ENCODE measurements at regions not wholly inside any gene's neighbourhood (a gene's known extent, or its start where the extent isn't known, plus 50 kb on each side); places are given as distances from the start of the nearest gene placed in this dataset.

DNA sequence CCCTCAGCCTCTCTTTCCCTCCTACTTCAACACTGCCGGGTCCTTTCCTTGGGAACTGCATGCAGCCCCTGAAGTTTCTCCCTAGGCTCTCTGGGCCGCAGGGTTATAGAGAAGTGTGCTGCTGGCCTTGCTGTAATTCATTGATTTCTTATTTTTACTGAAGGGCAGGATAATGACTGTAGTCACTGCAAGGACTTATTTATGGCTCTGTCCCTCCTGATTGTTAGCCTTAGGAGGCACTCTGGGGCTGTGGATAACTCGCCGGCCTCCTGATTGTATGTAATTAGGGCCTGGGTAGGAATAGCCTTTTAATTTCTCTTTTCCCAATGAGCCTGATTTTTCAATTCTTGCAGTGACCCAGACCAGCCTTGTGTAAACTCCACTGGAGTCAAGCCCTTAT lies 138.3 kb upstream of the CDH13 start:
- no peak for DNase-seq

DNA sequence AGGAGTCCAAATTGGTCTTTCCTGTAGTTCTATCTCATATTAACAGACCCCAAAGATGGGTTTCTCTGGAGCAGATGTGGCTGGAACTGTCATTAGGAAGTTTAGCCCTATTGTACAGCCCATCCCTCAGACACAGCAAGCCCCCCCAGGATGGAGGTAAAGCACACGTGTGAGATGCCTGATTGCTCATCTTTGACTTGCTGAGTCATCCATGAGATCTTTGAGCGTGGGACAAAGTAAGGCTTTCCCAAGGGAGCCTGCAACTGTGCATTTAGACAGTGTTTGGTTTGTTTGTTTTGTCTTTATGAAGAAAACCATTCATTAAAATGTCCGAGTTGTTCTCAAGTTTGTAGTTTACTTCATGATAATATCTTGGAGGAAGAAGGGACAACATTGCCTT lies 145.3 kb upstream of the CDH13 start:
- DNase-seq: no peak

DNA sequence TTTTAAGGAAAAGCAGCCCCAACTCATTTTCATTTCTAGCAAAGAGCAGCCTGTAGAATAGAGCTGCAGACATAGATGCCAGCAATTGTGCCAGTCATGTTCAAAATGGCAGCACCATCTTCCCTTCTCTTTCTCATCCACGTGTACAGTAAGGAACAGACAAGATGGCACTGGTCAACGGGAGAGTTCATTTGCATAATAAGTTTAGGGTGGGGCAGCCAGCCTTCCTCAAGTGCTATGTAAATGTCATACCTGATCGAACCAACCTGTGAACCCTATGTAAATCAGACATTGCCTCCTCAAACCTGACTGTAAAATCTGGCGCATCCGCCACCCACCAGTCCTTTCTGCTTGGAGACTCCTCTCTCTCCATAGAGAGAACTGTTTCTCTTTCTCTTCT lies 150.0 kb upstream of the CDH13 start:
- DNase-seq: no peak

DNA sequence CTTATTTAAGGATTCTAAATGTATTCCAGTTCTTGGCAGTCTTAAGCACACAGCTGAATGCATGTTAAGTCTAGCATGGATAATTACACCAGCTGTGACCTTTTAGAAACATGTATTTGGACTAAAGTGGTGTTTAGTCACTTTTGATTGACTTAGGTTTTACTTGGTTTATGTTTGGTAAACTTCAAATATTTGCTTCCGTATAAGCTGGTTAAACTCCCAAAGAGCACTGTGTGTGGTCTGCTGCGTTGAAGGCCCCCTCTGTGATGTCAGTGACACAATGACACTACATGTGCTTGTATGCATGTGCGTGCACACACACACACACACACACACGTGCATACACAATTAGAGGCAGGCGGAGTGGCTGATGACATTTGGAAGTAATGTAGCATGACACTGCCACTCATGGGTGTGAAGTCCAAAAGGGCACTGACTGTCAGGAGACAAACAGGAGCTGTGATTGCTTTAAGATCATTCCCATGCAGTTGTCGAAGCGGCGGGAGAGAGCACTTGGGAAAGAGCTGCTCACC lies 156.1 kb upstream of the CDH13 start:
- peak; percentile 37 for DNase-seq

DNA sequence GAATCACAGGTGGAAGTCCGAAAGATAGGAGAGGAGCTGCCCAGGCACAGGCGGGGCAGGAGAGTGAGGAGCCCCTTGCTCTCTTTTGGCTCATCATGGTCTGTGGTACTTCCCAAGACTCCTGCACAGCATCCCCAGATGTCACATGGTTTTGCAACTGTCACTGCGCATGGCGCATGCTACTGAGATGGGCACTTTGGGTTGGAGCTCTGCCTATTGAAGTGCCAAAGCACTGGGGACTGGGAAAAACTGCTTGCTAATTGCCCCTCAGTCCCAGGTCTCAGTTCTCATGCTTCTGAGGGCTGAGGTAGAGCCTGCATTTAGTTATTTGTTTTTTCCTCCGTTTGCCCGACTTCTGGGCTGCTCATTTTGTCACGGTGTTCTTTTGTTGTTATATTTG lies 156.8 kb upstream of the CDH13 start:
- DNase-seq: no peak

DNA sequence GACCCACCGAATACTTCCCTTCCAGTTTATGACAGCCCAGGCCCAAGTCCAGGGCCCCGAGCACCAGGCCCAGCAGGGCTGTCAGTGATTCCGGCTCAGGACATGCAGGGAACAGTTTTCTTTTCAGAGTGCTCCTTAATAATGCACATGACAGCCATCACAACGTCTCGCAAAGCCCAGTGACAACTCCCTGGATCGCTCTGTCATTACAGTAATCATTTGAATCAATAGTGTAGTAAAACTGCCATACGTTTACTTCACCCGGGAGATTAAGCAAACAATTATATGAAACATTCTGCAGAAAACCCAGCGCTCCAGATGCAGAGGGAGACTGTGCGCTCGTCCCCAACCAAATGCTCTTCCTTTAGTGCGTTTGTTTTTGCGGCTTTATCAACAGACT lies 162.6 kb upstream of the CDH13 start:
- no peak for DNase-seq

DNA sequence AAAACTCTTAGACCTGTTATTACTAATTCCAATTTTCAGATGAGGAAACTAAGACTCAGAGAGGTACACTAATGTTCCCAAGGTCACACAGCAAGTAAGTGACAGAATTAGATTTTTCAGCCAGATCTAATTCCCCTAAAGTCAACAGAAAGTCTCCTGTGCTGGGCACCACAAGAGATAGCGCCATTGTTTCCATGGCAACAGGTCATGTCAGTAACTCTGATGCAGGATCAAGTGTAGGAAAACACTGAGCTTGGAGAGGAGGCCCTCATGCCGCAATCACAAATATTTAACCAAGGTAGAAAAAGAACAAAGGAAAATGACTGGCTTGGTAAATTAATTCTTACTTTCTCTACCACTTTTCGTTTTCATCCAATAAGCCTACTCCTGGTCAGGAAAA lies 166.0 kb upstream of the CDH13 start:
- DNase-seq: no peak

DNA sequence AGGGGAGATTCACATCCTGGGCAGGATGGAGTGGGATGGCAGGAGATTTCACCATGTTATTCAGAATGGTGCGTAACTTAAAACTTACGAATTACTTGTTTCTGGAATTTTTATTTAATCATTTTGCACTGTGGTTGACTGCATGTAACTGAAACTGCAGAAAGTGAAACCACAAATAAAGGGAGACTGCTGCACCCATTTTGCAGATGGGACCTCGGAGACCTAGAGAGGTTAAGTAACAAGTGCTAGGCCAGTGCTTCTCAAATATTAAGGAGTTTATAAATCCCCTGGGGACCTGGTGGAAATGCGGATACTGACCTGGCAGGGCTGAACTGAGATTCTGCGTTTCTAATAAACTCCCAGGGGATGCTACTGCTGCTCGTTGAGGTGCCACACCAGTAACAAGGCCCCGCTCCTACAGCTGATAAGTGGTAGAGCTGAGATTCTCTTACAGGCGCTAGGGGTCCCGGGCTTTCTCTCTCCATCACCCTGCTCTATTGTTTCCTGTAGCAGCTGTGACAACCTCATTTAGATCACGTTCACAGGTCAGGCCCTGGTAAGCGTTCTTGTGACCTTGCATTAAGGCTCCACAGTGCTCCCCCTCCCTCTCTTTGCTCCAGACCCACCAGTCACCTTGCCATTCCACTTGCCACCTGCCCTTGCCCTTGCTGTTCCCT lies 167.1 kb upstream of the CDH13 start:
- no peak for DNase-seq

DNA sequence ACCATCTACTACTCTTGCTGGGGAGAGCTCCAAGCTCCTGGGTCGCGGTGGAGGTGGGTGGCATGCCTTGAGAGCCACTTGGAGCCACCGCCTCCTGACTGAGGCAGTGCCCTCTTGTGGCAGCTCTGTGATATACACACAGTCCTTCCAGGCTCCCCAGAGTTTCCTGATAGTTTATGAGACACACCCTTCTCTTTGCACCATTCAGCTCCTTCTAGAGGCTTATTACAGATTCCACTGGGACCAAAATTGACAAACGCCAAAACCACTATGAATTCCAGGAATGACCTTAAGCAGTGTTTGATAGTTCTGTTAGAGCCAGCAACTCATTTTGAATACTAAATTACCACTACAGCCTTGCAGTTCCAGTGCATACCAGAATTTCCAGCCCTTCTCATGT lies 170.1 kb upstream of the CDH13 start:
- DNase-seq: peak; percentile 38

DNA sequence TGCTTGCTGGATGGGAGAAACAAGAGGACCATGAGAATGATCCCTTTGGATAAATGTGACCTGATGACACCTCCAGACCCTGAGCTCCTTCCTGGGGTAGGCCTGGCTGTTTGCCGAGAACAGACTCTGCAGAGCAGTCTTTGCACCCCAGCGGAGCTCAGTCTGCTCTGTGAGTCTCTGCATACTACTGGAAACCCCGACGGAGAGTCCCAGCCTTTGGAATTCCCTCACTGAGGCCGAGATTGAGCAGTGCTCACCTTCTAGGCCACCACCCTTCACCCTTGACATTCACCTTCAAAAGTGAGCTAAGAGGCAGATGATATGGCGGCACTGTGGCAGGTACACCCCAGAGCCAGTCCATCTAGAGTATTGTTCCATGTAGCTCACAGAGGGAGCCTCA lies 172.2 kb upstream of the CDH13 start:
- DNase-seq: no peak

DNA sequence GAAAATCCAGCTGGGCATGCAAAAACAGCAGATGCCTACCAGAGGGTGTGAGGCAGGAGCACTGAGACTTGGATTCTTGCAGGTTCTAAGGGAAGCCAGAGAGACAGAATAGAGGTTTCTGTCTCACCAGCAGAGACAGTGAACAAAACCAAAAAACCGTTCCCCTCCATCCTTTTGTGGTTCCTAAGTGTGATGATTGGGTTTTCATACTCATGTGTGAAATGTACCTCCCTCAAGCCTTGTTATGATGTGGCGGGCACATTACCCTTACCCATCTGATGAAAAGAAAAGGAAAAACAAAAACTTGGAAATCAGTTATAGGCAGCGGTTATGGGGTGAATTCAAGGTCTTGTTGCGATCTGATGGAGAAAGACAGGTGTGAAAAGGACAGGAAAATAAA lies 172.6 kb upstream of the CDH13 start:
- no peak for DNase-seq

DNA sequence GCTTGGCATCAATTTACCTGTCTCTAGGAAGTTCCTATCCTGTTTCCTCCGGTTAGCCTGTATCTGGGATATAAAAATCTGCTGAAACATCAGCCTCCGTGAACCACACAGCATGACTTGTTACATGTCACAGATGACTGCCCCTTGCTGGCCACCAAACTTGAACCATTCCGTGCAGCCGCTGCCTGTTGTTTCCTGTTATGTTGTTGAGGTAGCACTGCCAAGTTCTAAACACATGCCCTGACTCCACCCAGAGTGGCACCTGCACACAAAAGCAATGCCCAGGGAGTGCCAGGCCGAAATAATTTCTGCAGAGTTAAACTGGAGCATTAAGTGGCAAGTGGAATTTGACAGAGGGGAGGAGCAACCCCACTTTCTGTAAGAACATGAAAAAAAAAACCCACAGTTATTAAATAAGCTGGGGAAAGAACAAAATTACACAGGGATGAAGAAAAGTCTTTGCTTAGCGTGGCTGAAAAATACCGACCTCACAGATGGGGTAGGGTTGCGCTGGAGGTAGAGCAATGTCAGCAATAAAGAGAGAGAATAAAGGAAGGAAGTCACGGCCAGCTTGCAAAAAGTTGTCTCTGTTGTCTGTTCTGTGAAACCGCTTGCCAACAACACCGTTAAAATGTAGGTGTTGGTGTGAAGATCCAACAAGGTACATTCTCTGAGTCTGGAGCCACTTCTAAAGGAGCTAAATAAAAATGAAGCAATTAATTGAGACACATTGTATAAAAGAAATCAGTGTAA lies 174.6 kb upstream of the CDH13 start:
- no peak for DNase-seq

DNA sequence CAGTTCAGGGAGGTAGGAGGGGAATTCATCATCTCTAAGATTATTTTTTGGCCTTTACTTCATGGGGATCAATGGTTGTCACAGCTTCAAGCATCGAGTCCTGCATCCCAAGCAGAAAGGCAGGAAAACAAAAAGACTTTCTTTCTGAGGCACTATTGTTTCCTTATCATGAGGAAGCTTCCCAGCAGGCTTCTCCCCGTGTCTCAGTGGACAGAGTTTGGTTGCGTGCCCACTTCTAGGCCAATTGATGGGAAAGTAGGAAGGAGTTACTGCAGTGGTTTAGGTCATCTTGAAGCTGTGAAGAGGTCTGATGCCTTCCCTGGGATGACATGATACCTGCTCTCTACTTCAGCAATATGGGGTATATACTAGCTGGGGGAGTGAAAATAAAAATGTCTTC lies 175.3 kb upstream of the CDH13 start:
- DNase-seq: no peak

DNA sequence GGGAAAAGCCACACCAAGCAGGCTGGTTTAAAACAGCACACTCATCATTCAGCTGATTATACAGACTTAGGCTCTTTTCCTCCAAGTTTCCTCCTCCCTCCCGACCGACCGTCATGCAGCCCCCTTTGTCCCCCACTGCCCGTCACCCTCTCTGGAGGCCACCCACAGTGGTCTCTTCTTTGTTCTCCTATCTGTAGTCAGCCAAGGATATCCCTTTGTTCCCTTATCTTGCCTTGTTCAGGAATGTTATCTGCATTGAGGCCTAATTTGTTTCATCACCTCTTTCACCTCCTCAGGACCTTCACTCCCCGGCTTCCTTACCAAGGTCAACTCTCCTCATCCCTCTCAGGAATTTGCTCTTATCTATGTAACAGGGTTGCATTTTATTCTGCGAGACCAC lies 186.4 kb upstream of the CDH13 start:
- DNase-seq: no peak

DNA sequence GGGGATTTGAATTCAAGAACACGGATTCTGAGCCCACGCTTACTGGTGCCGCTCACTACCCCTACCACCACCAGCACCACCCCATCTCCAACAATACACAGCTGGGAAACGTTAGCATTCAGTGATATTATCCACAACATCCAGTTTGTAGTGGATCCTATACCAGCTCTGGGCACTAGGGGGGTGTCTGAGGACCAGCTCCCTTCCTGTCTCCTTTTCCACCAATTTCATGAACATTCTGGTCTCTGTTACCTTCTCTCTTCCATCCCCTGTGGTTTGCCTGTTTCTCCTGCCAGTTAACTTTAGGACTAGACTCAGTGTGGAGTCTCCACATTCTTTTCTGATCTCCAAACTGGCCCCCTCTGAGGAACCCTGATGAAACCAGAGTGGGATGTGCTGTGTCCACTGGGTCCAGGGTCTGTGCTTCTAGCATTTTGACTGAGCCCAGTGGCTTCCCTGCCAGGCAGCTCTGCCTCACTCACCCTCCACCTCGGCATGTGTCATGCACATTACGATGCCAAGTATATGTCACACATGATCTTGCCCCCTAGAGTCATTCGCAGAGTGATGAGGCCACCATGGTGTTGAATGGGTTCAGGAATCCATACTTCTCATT lies 187.0 kb upstream of the CDH13 start:
- DNase-seq: no peak

DNA sequence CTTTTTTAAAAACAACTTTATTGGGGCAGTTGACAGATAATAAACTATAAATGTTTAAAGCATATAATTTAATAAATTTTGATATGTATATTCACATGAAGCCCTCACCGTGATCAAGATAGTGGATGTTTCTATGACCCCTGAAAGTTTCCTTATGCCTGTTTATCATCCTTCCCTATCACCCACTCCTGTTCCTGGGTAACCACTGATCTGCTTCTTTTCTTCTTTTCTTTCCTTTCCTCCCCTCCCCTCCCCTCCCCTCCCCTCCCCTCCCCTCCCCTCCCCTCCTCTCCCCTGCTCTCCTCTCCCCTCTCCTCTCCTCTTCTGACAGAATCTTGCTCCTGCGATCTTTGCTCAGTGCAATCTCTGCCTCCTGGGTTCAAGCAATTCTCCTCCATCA lies 193.7 kb upstream of the CDH13 start:
- no peak for DNase-seq

DNA sequence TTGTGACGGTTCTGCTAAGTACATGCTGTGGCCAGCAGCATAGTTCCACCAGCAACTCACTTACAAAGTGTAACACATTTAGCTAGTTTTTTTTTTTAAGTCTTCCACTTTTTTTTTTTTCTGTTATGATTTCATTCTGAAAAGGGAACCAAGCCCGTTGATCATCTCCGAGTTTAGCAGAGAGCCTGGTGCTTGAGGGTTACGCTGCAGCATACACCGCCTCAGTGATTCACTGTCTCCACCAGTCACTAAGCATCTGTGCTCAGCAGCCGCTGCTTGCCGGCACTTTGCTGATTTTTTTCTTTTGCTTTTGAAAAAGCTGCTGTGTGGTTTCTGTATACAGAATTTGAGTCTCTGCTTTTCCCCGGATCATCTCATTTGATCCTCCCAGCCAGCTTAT lies 194.5 kb upstream of the CDH13 start:
- DNase-seq: no peak

DNA sequence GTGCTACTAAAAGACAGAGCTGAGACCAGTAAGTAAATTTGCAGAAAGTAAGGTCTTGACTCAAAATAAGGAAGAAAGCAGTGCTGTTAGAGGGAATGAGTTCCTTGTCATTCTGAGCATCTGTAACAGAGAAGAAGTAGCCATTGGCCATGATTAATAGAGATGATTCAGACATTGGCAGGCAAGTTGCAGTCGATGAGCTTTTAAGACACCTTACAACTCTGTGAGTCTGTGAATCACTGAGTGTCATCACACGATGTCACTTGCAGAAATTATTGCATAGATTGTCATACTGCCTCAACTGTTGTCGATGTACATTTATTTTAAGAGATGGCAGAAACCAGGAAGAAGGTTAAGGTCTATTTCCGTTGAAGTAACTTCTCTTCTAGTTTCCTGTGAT lies 201.1 kb upstream of the CDH13 start:
- no peak for DNase-seq

DNA sequence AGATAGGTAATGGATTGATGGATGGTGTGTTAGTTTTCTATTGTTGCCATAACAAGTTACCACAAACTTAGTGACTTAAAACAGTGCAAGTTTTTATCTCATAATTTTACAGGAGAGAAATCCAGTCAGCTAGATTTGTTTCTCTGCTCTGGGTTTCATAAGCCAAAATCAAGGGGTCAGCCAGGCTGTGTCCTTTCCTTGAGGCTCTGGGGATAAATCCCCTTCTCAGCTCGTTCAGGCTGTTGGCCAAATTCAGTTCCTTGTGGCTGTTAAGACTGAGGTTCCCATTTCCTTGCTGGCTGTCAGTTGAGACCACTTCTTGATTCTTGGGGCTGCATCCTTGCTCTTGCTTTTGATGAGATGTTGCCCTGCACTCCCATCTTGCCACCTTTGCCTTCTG lies 204.9 kb upstream of the CDH13 start:
- no peak for DNase-seq

DNA sequence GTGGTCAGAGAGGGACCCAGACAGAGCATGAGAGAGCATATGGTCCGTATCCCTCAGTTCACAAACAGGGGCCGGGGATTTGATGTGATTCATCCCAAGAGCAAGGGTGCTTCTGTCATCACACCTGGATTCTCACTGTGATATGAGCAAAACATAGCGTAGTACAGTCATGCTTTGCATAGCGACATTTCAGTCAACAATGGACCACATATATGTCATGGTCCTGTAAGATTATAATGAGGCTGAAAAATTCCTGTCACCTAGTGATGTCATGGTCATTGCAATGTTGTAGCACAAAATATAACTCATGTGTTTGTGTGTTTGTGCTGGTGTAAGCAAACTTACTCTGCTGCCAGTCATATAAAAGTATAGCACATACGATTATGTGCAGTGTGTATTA lies 207.4 kb upstream of the CDH13 start:
- DNase-seq: no peak

DNA sequence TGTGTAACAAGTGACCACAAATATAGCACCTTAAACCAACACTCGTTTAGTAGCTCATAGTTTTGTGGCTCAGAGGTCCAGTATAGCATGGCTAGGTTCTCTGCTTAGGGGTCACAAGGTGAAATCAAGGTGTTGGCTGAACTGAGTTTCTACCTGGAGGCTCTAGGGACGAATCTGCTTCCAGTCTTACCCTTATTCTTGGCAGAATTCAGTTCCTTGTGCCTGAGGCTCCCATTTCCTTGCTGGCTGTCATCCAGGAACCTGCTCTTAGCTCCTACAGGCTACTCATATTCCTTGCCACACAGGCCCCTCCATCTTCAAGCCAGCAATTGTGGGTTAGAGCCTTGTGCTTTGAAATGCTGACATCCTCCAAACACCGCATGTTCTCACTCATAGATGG lies 212.3 kb upstream of the CDH13 start:
- no peak for DNase-seq

DNA sequence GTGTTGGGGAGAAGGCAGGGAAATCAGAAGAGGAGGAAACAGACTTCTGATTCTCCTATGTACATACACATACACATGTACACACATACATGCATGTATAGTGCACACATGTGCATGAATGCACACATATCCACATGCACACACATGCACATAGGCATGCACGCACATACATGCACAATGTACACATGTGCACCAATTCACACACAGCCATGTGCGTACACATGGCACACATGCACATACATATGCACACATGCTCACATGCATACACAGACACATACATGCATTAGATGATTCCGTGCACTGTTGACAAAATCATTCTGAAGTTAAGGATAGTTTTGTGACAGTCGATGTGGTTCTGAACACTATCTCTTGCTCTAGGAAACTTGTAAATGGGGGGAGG lies 214.0 kb upstream of the CDH13 start:
- no peak for DNase-seq

DNA sequence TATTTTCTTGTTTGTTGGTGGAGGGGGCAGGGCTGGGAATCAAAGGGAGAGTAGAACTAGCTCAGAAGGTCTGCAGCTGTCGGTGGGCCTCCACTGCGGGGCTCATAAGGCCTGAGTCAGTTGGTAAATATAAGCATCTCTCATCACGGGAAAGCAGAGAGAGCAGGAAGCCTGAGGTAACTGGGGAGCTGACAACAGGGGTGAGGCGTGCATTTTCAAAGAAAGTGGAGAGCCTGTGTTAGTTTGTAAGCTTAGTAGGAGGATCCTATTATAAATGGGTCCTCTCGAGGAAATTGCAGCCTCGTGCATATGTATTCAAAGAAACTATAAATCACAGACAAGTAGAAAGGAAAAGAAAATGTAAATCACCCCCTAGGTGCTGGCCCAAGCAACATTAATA lies 221.0 kb upstream of the CDH13 start:
- DNase-seq: no peak

DNA sequence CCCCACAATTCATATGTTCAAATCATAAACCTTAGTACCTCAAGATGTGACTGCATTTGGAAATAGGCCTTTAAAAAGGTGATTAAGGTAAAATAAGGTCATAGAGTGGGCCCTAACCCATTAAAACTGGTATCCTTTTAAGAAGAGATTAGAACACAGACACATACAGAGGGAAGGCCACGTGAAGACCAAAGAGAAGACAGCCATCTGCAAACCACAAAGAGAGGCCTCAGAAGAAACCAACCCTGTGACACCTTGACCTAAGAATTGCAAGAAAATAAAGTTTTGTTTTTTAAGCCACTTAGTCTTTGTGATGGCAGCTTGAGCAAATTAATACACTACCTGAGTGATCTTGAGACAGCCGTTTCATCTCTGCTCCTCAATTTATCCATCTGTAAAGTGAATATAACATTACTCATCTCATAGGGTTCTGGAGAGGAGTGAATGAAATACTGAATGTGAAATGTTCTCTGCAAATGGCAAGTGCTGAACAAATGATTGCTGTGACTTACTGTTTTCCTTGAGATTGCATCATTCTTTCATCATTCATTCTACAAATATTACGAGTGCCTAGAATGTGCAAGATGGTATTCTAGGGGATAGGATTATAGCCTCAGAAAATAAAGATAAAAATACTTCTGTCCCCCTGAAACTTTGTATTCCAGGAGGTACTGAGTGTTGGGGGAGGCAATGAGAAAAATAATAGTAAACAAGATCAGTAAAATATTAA lies 222.0 kb upstream of the CDH13 start:
- DNase-seq: no peak
